LNCaP clone FGC (cell line): ENCODE measurements at regions not wholly inside any gene's neighbourhood (a gene's known extent, or its start where the extent isn't known, plus 50 kb on each side); places are given as distances from the start of the nearest gene placed in this dataset.

Experiments used
- DNase-seq: peaks from one replicate; pipeline ENCODE4 v3.0.0-alpha.2; 2011; ENCODE audit warnings: low read depth
- H3K4me3 ChIP-seq: 2 replicates; pipeline ENCODE4 v1.5.1; 2011; ENCODE audit warnings: mild to moderate bottlenecking, low read depth, low read length, control low read depth
- CTCF ChIP-seq: IDR thresholded peaks from 2 replicates; pipeline ENCODE4 v1.5.1; 2012; ENCODE audit warnings: mild to moderate bottlenecking; ENCODE audit not compliant: control insufficient read depth, insufficient read depth; ENCODE audit errors: extremely low read depth

GRCh38 chr17:37828651-37829124 lies 83.8 kb upstream of the HNF1B start:
- no peak for DNase-seq
- no peak for TF ChIP-seq CTCF
- no peak overlapping the region for H3K4me3 ChIP-seq

DNA sequence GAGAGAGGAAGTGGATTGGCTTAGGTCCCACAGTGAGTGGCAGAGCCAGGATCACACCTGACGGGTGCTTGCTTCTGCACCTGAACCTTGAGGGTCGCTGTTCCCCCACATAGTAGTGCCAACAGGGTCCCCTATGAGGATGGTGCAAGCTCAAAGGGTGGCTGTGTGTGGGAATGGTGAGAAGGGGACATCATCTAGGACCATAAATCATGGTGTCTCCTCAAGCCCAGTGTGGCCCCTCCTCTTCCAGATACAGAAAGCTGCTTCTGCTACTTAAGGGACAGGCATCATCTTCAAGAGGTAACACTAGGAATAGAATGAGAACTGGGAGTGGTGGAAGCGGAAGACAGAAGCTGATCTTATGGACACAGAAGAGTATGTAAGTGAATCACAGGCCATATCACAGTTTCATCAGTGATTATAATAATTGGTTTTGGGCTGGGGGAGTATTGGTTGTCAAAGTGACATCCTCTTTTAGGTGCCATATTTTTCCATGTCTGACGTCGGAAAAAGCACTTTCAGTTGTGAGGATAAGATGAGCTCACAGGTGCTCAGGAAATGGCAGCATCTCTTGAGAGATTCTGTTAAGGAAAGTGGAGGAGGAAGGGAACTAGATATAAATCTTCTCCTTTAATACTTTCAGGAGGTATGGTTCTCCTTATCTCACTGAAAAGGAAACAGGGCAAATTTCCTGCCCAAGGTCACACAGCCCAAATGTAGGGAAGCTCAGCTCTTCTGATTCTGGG lies 83.2 kb upstream of the HNF1B start:
- DNase-seq, result no peak
- no peak overlapping the region for H3K4me3 ChIP-seq
- TF ChIP-seq CTCF, result no peak

DNA sequence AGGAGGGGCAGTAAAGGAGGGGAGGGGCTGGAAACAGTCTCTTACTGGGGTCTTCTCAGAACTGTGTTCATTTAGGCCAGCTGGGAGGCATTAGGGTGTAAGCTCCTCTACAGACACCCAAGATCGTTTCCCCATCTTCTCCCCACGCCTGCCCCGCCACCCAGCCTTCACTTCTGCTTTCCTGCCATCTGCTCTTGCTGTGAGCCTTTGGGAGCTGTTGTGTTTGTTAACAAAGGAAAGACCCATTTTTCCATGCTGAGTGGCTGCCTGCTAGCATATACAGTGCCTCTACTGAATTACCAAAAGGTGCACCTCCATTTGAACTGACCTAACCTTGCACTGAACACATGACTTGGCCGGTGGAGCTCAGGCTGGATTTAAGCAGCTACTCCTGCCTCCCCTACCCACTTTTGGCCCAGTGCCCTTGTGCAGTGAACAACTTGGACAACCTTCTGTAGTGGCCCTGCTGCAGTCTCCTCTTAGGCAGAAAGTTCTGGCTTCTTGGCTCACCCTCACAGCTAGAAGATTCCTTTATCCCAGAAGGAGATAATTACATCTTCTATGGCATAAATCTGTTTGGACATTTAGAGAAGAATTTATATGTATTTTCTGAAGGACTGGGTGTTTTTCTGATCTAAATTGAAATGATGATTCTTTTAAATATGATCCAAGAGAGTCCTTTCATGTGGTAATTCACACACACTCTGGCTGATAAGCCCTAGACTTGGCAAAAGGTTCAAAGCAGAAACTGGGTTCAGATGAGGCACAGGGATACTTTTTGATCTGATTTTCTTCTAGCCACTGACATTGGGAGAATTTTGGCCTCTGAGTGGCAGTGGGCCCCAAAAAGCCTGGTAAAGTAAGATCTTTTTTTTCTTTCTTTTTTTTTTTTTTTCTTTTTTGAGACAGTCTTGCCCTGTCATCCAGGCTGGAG lies 81.9 kb upstream of the HNF1B start:
- no peak overlapping the region for H3K4me3 ChIP-seq
- no peak for DNase-seq
- no peak for TF ChIP-seq CTCF

DNA sequence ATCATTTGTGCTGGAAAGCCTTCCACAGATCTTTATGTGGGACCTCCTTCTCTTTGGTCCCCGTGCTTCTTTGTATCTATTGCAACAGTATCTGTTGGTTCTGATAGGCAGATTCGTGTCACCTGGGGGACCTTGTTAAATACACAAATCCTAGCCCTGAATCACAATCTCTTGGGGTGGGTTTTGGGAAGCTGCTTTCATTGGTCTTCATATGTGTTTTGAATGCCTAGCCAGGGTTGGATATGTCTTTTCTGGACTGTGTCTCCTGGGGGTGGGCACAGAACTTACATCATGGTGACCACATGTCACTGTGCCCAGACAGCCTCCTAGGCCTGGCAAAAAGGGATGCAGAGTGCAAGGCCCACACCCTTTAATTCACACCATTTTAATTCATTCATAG lies 81.0 kb upstream of the HNF1B start:
- H3K4me3 ChIP-seq, result no peak overlapping the region
- no peak for TF ChIP-seq CTCF
- no peak for DNase-seq

GRCh38 chr17:37824534-37825485 lies 80.0 kb upstream of the HNF1B start:
- no peak for DNase-seq
- H3K4me3 ChIP-seq, result no peak overlapping the region
- no peak for TF ChIP-seq CTCF

DNA sequence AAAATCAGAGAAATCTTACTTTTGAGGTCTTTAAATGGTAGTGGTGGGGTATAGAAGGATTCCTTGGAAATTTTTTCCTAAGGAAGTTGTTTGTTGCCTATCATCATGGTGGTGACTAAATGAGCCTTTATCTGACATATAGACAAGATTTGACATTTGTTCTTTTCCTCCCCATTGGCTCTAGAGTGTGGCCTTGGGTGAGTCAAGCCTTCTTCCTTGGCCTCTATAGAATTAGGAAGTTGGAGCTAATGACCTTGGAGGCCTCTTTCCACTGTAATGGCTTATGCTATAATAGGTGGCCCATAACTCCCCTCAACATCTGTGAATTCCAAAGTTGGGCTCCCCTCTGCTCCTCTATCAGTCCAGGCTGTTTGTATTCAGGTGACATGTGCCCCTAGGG lies 79.1 kb upstream of the HNF1B start:
- TF ChIP-seq CTCF, result no peak
- DNase-seq, result no peak
- no peak overlapping the region for H3K4me3 ChIP-seq
